ENCODE measurements at regions not wholly inside any gene's neighbourhood (a gene's known extent, or its start where the extent isn't known, plus 50 kb on each side); places are given as distances from the start of the nearest gene placed in this dataset.

DNA sequence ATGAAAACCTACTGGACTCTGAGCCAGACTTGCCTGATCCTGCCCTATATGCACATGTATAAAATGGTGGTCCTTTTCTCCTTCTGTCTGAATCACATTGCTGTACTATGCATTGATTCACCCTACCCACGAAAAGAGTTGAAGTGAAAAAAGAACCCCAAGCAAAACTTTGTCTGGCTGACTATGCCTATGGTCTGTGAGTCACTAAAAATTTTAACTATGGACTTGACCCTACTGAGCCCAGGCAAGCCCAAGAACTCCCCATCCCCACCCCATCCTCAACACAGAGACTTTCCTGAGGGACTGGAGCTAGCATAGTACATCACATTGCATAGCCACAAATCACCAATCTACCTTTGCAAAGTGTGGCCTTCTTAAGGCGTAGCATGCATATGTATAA is 116.6 kb upstream of the TENM3 start:
- TF ChIP-seq, protein P1, sequence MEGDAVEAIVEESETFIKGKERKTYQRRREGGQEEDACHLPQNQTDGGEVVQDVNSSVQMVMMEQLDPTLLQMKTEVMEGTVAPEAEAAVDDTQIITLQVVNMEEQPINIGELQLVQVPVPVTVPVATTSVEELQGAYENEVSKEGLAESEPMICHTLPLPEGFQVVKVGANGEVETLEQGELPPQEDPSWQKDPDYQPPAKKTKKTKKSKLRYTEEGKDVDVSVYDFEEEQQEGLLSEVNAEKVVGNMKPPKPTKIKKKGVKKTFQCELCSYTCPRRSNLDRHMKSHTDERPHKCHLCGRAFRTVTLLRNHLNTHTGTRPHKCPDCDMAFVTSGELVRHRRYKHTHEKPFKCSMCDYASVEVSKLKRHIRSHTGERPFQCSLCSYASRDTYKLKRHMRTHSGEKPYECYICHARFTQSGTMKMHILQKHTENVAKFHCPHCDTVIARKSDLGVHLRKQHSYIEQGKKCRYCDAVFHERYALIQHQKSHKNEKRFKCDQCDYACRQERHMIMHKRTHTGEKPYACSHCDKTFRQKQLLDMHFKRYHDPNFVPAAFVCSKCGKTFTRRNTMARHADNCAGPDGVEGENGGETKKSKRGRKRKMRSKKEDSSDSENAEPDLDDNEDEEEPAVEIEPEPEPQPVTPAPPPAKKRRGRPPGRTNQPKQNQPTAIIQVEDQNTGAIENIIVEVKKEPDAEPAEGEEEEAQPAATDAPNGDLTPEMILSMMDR (IDR thresholded peaks at IDR 0.05) = no peak
- TF ChIP-seq POLR2AphosphoS5 (IDR thresholded peaks at IDR 0.05; ENCODE audit: insufficient read depth in 1 of 2, low read depth in 1 of 2) = no peak

Measured in vagina (tissue), 2 donors.